HG03135 (cell line): ENCODE measurements at regions not wholly inside any gene's neighbourhood (a gene's known extent, or its start where the extent isn't known, plus 50 kb on each side); places are given as distances from the start of the nearest gene placed in this dataset.

Experiments
- ATAC-seq: cut with Tn5 transposase; IDR thresholded peaks from one replicate; pipeline ENCODE4 v1.9.1; 2021; ENCODE audit warnings: mild to moderate bottlenecking, moderate library complexity; ENCODE audit not compliant: unreplicated experiment

GRCh38 chrX:26411045-26411444, 195.1 kb downstream of the MAGEB5 start:
- ATAC-seq: no peak

GRCh38 chrX:26409636-26410035, 193.7 kb downstream of the MAGEB5 start:
- ATAC-seq: no peak

GRCh38 chrX:26387906-26388305, 171.9 kb downstream of the MAGEB5 start:
- no peak for ATAC-seq

- ATAC-seq: no peak
Measured at GRCh38 chrX:26376037-26376708, 160.2 kb downstream of the MAGEB5 start.

- no peak for ATAC-seq
Measured at GRCh38 chrX:26375346-26375745, 159.4 kb downstream of the MAGEB5 start.

- ATAC-seq: no peak
Measured at GRCh38 chrX:26373829-26374228, 157.9 kb downstream of the MAGEB5 start.

- no peak for ATAC-seq
Measured at GRCh38 chrX:26352891-26353430, 137.0 kb downstream of the MAGEB5 start.

- no peak for ATAC-seq
Measured at GRCh38 chrX:26347171-26347570, 131.2 kb downstream of the MAGEB5 start.

GRCh38 chrX:26334232-26334631, 118.3 kb downstream of the MAGEB5 start:
- ATAC-seq: no peak

- ATAC-seq: no peak
Measured at GRCh38 chrX:26328608-26329319, 112.8 kb downstream of the MAGEB5 start.

- ATAC-seq: no peak
Measured at GRCh38 chrX:26309262-26309661, 93.3 kb downstream of the MAGEB5 start.

GRCh38 chrX:26295425-26295824, 79.5 kb downstream of the MAGEB5 start:
- no peak for ATAC-seq

GRCh38 chrX:26286836-26287235, 70.9 kb downstream of the MAGEB5 start:
- ATAC-seq: no peak
